Ovary (tissue), 7 donors: ENCODE measurements at regions not wholly inside any gene's neighbourhood (a gene's known extent, or its start where the extent isn't known, plus 50 kb on each side); places are given as distances from the start of the nearest gene placed in this dataset.

Experiments used
- DNase-seq, 5 donors: peaks; one replicate each; pipeline ENCODE4 v3.0.0-alpha.2; 2019 to 2020
- H3K27ac ChIP-seq, 2 donors: fragments of 200-600 bp; one replicate each; pipeline versions ENCODE4 v1.5.1 to v1.8.0; 2019 to 2022
- H3K27me3 ChIP-seq: fragments of 200-600 bp; one replicate; pipeline ENCODE4 v1.8.0; 2022
- H3K36me3 ChIP-seq: fragments of 200-600 bp; sonication (generic); one replicate; pipeline ENCODE4 v1.5.1; 2019
- H3K4me1 ChIP-seq: one replicate; pipeline ENCODE4 v1.8.1; 2013; ENCODE audit warnings: mild to moderate bottlenecking, moderate library complexity; ENCODE audit not compliant: insufficient read depth
- H3K4me3 ChIP-seq: fragments of 200-600 bp; sonication (generic); one replicate; pipeline ENCODE4 v1.5.1; 2017
- H3K9me3 ChIP-seq, 2 donors: fragments of 200-600 bp in 1 of 2; sonication (generic) in 1 of 2; one replicate each; pipeline versions ENCODE4 v1.5.1 to v1.8.1; 2013 to 2019; ENCODE audit warnings: mild to moderate bottlenecking in 1 of 2, moderate library complexity in 1 of 2
- CTCF ChIP-seq, 3 donors: fragments of 450-650 bp in 2 of 3; fragments of 200-600 bp in 1 of 3; IDR thresholded peaks; one replicate each; pipeline versions ENCODE4 v1.5.1 to v1.8.0; 2016 to 2022; ENCODE audit warnings: antibody characterized with exemption in 3 of 3, mild to moderate bottlenecking in 1 of 3
- EP300 ChIP-seq: sonication (generic); formaldehyde crosslinking; IDR thresholded peaks from one replicate; pipeline ENCODE4 v1.6.1; 2017; ENCODE audit warnings: antibody characterized with exemption
- POLR2A ChIP-seq: fragments of 450-650 bp; IDR thresholded peaks from one replicate; pipeline ENCODE4 v1.6.1; 2017; ENCODE audit warnings: antibody characterized with exemption, mild to moderate bottlenecking, moderate library complexity
- WGBS, 3 donors: extraction: QIAGEN DNeasy Blood & Tissue Kit in 1 of 3; methylation state at CpG; one replicate each; pipeline versions ENCODE4 v1.1.5 to v1.1.7; 2013 to 2017; 5-methylcytosine and 5-hydroxymethylcytosine counted together
- intact Hi-C, 4 donors: fragments of 100-400 bp; cut with DNase I; formaldehyde crosslinking; loops; one replicate each; pipeline versions ENCODE4 v1.11.0 to v1.15.1; 2022 to 2023
- donor health status: DM: no; HTN: no; CAD: no; lungs with moderate emphysema.
- donor health status: DM: no; HTN: no; CAD: no.
- donor health status: Bipolar disorder and iron deficiency.
- donor health status: DM: no; HTN: no; CAD: no.
- donor health status: DM: yes; HTN: yes; CAD: no.

GRCh38 chr7:110382736-110383135, 708.2 kb upstream of the LRRN3 start:
- no peak overlapping the region for H3K27ac ChIP-seq
- intact Hi-C loops: no loop called here
- H3K9me3 ChIP-seq: no peaks in the 10 kb centered on the region
- no peak overlapping the region for H3K4me3 ChIP-seq
- no peak for TF ChIP-seq POLR2A
- no peak for TF ChIP-seq EP300
- TF ChIP-seq CTCF (IDR thresholded peaks at IDR 0.05): no peak
- H3K36me3 ChIP-seq: no peaks in the 10 kb centered on the region
- 20 to 42% (median 21%) methylated on average over 6 of the region's 6 CpGs for WGBS, 3 donors
- no peaks in the 10 kb centered on the region for H3K4me1 ChIP-seq
- no peaks in the 10 kb centered on the region for H3K27me3 ChIP-seq
- DNase-seq: no peak

GRCh38 chr7:110386006-110386405, 704.9 kb upstream of the LRRN3 start:
- Histone ChIP-seq H3K9me3 (no peaks in the 10 kb centered on the region), H3K36me3 (no peaks in the 10 kb centered on the region), H3K4me1 (no peaks in the 10 kb centered on the region), H3K27ac (no peak overlapping the region), H3K27me3 (no peaks in the 10 kb centered on the region), H3K4me3 (no peak overlapping the region)
- intact Hi-C loops: no loop called here
- TF ChIP-seq EP300 (no peak), CTCF (IDR thresholded peaks at IDR 0.05) (no peak), POLR2A (no peak)
- no peak for DNase-seq

GRCh38 chr7:110386913-110387312, 704.0 kb upstream of the LRRN3 start:
- no peak for DNase-seq
- 45 to 48% (median 48%) methylated on average over 2 of the region's 2 CpGs for WGBS, 3 donors

GRCh38 chr7:110387689-110388088, 703.2 kb upstream of the LRRN3 start:
- DNase-seq: no peak
- intact Hi-C loops: no loop called here
- H3K9me3 ChIP-seq: no peaks in the 10 kb centered on the region
- whole genome bisulfite sequencing, 3 donors: 36 to 41% (median 39%) methylated on average over 3 of the region's 3 CpGs
- no peak overlapping the region for H3K27ac ChIP-seq
- no peaks in the 10 kb centered on the region for H3K27me3 ChIP-seq
- no peak overlapping the region for H3K4me3 ChIP-seq
- no peak for TF ChIP-seq POLR2A
- TF ChIP-seq CTCF (IDR thresholded peaks at IDR 0.05): no peak
- no peak for TF ChIP-seq EP300
- no peaks in the 10 kb centered on the region for H3K36me3 ChIP-seq
- H3K4me1 ChIP-seq: no peaks in the 10 kb centered on the region

More at GRCh38 chr7:110386913-110387312, 704.0 kb upstream of the LRRN3 start:
- Histone ChIP-seq H3K4me1 (no peaks in the 10 kb centered on the region), H3K4me3 (no peak overlapping the region), H3K36me3 (no peaks in the 10 kb centered on the region), H3K27me3 (no peaks in the 10 kb centered on the region), H3K9me3 (no peaks in the 10 kb centered on the region), H3K27ac (no peak overlapping the region)
- intact Hi-C loops: no loop called here
- TF ChIP-seq POLR2A (no peak), EP300 (no peak), CTCF (IDR thresholded peaks at IDR 0.05) (no peak)

- intact Hi-C loops: no loop called here
- WGBS, 3 donors: 95 to 100% (median 96%) methylated on average over 1 of the region's 1 CpG
- H3K9me3 ChIP-seq: no peaks in the 10 kb centered on the region
These were observed 702.5 kb upstream of the LRRN3 start for GRCh38 chr7:110388457-110388856.

More at GRCh38 chr7:110388457-110388856, 702.5 kb upstream of the LRRN3 start:
- TF ChIP-seq EP300: no peak
- TF ChIP-seq CTCF (IDR thresholded peaks at IDR 0.05): no peak
- no peak for TF ChIP-seq POLR2A
- no peak for DNase-seq
- Histone ChIP-seq H3K36me3 (no peaks in the 10 kb centered on the region), H3K4me3 (no peak overlapping the region), H3K4me1 (no peaks in the 10 kb centered on the region), H3K27me3 (no peaks in the 10 kb centered on the region), H3K27ac (no peak overlapping the region)
